NCI-H524 (cell line): ENCODE measurements at regions not wholly inside any gene's neighbourhood (a gene's known extent, or its start where the extent isn't known, plus 50 kb on each side); places are given as distances from the start of the nearest gene placed in this dataset.
"Not testable (repeated sequence)": the region's sequence is repeated elsewhere in the genome, so short reads cannot be mapped to it uniquely, and the experiment has no call there.

Source experiments
- DNase-seq, 2 experiments: peaks; one replicate each; lab custom pipeline; 2025; lab: John Stamatoyannopoulos, UW

GRCh38 chr17:70577456-70577855 is 408.1 kb downstream of the KCNJ2 start:
- no peak for DNase-seq

DNA sequence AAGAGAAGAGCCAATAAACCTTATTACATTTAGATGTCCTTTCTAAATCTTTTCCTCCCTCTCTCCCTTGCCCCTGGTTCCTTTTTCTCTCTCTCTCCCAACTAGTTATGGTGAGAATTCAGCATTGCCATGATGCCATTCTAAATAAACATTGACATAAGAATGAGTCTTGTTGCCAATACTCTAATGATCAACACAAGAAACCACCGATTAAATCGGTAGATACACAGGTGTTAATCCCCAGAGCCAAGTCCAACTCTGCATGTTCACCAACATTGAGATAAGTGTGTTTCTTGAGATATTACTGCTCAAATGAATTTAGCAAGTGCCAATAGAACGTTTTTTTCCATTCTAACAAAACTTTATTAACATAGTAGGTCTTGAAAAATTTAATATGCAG is 412.1 kb downstream of the KCNJ2 start:
- no peak for DNase-seq

DNA sequence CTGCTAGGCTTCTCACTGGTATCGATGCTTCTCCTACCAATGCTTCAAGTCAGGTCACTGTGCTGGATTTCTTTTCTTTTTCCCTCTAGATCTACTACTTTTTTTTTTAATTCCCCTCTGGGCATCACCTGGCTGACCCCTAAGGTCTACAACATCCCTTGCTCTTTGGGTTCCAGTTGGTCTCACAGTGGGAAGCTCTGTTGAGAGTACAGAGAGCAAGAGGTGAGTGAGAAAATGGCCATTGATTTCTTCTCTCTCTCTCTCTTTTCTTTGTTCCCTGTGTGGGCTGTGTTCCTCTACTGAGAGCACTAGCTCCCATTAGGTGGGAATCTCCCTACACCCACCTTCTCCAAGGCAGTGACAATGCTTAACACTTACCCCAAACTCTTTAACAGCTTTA is 413.4 kb downstream of the KCNJ2 start:
- DNase-seq: no peak

DNA sequence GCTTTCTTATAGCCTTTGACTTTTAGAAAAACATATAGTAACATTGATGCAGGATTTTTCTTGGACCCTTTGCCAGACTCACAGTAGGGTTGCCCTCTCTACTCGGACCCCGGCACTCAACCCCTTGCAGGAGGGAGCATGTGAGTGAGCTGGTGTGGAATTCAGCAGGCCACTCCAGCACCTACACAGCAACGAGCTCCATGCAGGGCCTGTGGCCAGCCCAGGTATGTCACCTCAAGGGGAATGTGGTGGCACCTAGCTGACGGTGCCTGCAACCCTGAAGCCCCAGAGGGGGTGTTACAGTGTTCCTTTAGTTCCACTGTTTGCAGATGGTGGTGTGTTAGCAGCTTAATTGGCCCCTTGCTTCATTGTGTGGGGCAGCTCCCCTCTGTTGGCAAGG is 414.9 kb downstream of the KCNJ2 start:
- DNase-seq: no peak

DNA sequence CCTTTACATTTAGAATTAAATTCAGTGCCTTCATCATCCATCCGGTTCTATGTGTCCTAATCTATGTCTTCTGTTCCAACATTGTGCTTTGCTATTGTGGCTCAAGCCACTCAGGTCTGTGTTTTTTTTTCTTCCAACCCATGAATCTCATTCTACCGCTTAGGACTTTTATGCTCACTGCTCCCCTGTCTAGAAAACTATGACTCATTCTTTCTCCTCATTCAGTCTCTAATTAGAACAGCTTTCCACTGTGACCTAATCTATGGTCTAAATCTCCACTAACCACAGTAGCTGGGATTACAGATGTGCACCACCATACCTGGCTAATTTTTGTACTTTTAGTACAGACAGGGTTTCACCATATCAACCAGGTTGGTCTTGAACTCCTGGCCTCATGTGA is 418.7 kb downstream of the KCNJ2 start:
- DNase-seq: no peak

GRCh38 chr17:70597774-70598173 is 428.4 kb downstream of the KCNJ2 start:
- DNase-seq: no peak

- no peak for DNase-seq
Measured at GRCh38 chr17:70599198-70599597, 429.9 kb downstream of the KCNJ2 start.

- DNase-seq: not testable (repeated sequence)
Measured at GRCh38 chr17:70599945-70600344, 430.6 kb downstream of the KCNJ2 start.

GRCh38 chr17:70603226-70603625 is 433.9 kb downstream of the KCNJ2 start:
- no peak for DNase-seq

- DNase-seq: peak in 1 of 2 experiments; percentile 15
Measured at GRCh38 chr17:70604854-70605253, 435.5 kb downstream of the KCNJ2 start.

DNA sequence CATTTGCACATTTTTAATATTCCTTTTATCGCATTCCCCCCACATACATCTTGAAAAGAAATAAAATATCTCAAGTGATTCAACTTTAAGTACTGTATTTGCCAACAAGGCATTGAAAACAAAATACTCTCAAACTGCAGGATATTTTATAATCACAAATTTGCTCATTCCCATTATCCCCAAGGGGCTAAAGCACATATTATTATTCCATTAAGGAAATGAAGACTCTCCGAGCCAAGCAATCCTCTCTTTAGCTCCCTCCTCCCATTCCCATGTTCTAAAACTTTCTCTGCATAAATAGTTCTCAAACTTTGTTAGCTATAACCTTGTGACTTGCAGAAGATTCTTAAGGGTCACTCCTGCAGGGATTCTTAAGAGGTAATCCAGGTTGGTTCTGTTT is 436.8 kb downstream of the KCNJ2 start:
- no peak for DNase-seq

GRCh38 chr17:70608193-70608592 is 438.9 kb downstream of the KCNJ2 start:
- DNase-seq: no peak

GRCh38 chr17:70608957-70609356 is 439.6 kb downstream of the KCNJ2 start:
- DNase-seq: no peak

DNA sequence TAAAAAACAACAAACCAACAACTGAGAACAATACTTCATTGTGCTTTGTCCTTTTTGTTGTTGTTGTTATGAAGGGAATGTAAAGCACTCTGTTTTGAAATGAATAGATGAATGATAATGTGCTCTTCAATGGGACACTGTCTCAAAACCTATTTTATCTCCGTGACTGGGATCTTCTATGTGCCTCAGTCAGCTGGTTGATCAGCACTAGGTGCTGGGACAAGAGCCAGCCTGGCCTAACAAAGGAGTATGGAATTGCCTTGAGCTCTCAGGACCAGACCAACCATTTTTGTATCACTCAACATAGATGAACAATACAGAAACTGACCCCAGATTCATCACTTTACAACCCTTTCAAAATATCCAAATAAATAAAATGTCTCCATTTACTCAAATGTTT is 440.2 kb downstream of the KCNJ2 start:
- no peak for DNase-seq

DNA sequence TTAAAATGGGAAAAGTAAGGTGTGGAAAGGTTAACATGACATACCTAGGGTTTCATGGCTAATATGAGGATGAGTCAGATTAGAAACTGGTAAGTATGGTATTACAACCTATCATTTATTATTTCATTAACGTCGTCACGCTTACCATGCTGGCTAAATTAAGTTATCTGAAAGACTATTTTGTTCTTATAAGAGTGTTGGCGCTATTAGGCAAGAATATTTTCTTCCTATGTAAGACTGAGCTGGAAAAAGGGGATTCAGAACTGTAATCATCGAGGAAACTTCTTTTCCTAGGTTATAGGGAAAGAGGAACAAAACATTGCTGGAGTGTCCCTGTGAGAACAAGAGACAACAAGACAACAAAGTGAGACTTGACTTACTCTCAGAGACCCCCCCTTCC is 440.8 kb downstream of the KCNJ2 start:
- no peak for DNase-seq

GRCh38 chr17:70613681-70614080 is 444.3 kb downstream of the KCNJ2 start:
- no peak for DNase-seq

DNA sequence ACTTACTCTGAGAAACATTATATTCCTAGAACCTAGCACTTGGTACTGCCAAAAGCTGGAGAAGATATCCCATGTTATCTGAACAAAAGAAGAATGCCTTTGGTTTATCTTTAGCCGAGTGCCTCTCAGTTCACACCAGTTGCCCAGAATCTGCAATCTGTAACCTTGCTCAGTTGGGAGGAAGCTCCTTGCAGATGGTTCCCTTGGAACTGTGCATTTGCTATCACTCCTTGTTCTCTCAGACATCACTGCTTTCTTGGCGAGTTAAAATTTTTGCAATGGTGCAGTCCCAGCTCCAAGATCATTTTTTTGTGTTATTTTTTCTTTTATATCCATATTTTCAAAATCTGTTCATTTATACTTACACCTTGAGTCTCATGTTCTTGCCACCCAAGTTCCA is 446.5 kb downstream of the KCNJ2 start:
- DNase-seq: no peak

DNA sequence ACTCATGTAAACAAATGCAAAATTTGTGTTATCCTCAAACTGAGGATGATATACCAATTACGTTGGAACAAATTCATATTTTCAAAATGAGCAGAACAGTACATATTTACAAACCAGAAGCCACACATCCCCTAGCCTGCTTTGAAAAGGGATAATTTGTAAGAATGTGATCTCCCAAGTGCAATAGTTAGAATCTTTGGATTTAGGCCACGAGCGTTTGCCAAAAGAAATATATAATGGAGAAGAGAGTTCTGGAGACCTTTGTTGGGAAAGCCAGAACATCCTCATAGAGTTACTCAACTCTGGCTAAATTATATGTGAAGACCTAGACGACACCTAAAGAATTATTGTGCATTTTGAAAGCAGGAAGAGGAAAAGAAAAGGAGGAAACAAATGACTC is 449.3 kb downstream of the KCNJ2 start:
- no peak for DNase-seq

- peak; percentile 68 to 80 for DNase-seq
Measured at GRCh38 chr17:70621566-70621965, 452.2 kb downstream of the KCNJ2 start.

- DNase-seq: peak; percentile 65 to 84
Measured at GRCh38 chr17:70622368-70623260, 453.3 kb downstream of the KCNJ2 start.

- no peak for DNase-seq
Measured at GRCh38 chr17:70624211-70624610, 454.9 kb downstream of the KCNJ2 start.

DNA sequence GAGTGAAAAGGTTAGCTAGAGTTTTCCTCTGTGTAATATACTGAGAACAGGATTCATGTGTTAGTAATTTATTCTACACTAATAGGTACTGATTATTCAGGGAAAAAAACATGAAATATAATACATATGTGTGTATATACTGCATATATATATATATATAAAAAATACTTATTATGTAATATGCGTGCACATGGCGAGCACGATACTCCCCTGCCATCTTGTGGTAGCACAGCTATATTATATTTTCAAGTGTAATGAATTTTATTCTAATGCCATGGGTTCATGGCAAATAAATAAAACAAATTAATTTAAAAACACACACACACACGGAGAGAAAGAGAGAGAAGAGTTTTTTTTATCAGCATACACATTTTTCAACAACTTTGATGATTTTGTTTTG is 460.6 kb downstream of the KCNJ2 start:
- peak in 1 of 2 experiments; percentile 22 for DNase-seq

GRCh38 chr17:70636517-70637133 is 467.3 kb downstream of the KCNJ2 start:
- DNase-seq: peak in 1 of 2 experiments; percentile 63

DNA sequence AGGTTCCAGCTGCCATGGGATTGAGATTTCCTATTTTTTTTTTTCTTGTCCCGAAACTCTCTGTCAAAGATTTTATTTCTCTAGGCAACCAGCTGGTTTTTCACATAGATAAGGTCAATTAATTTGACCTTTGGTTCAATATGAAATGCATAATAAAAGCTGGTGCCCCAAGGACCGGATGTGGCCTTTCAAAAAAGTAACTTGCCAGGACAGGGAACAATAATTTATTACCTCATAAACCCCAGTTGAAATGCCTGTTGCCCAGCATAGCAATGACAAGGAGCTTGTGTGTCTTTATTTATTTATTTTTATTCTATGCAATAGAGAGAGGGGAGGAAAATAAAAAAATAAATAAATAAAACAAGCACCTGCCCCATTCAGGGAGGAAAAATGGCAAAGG is 472.7 kb downstream of the KCNJ2 start:
- no peak for DNase-seq
